ENCODE measurements at regions not wholly inside any gene's neighbourhood (a gene's known extent, or its start where the extent isn't known, plus 50 kb on each side); places are given as distances from the start of the nearest gene placed in this dataset.

DNA sequence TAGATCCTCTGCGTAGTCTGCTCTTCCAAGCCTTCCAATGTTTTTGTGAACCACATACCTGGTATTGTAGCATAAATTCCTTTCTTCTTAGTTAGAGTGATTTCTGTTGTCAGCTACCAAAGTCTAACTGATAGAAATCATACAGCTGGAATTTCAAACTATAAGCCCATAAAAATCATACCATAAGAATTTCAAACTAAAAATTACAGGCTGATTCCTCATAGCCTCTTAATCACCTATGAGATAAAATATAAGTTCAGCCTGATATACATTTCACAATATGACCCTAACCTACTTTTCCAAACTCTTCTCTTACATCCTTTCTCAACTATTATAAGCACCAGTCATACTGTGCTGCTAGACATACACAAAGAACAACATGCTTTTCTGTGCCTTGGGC, 64.8 kb downstream of the PTHLH start:
- TF ChIP-seq, protein P1, sequence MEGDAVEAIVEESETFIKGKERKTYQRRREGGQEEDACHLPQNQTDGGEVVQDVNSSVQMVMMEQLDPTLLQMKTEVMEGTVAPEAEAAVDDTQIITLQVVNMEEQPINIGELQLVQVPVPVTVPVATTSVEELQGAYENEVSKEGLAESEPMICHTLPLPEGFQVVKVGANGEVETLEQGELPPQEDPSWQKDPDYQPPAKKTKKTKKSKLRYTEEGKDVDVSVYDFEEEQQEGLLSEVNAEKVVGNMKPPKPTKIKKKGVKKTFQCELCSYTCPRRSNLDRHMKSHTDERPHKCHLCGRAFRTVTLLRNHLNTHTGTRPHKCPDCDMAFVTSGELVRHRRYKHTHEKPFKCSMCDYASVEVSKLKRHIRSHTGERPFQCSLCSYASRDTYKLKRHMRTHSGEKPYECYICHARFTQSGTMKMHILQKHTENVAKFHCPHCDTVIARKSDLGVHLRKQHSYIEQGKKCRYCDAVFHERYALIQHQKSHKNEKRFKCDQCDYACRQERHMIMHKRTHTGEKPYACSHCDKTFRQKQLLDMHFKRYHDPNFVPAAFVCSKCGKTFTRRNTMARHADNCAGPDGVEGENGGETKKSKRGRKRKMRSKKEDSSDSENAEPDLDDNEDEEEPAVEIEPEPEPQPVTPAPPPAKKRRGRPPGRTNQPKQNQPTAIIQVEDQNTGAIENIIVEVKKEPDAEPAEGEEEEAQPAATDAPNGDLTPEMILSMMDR (conservative IDR thresholded peaks at IDR 0.05; ENCODE audit: low read length): no peak
- TF ChIP-seq EZH2phosphoT487 (IDR thresholded peaks at IDR 0.05; ENCODE audit: borderline replicate concordance, low read depth, low read length): no peak

All from OCI-LY7 (cell line).